ENCODE measurements at regions not wholly inside any gene's neighbourhood (a gene's known extent, or its start where the extent isn't known, plus 50 kb on each side); places are given as distances from the start of the nearest gene placed in this dataset.
"Not testable (repeated sequence)": the region's sequence is repeated elsewhere in the genome, so short reads cannot be mapped to it uniquely, and the experiment has no call there.

DNA sequence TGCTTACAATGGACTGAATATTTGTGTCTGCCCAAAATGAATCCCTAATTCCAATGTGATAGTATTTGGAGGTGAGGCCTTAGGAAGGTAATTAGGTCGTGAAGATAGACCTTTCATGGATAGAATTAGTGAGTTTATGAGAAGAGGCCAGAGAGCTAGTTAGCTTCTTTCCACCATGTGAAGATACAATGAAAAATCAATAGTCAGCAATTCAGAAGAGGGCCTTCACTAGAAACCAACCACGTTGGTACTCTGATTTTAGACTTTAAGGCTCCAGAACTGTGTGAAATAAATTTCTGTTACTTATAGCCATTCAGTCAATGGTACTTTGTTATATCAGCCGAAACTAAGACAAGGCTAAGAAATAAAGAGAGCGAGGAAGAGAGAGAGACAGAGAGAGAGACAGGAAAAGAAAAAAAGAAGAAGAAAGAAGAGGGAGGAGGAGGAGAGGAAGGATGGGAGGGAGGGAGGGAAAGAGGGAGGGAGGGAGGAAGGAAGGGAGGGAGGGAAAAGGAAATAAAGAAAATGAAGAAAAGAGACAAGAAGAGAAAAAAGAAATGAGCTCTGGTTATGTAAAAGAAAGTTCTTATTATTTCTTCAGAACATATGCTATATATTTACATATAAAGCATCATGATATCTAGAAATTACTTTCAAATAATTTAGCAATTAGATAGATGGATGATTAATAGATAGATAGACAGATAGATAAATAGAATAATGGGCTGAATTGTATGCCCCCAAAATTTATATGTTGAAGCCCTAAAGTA lies 1725.3 kb downstream of the EFNA5 start:
- DNase-seq = no peak

- DNase-seq = no peak
Measured at GRCh38 chr5:105940181-105940580, 1730.6 kb downstream of the EFNA5 start.

DNA sequence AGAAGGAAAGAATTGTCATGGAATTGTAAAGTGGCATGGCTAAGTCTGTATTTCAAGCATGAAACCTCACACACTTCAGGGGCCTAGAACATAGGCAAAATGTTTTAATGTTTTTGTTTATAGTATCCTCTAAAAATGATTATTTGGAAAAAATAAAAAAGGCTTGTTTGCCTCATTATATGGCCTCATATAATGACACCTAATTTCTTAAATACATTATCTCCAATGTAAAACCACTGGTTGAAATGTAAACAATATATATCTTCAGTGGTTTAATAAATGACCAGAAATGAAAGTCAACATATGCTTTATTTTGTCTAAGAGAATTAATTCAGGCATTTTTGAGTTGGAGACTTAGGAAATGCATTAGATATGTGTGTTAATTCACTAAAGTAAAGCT lies 1736.6 kb downstream of the EFNA5 start:
- DNase-seq = no peak

- DNase-seq = no peak
Measured at GRCh38 chr5:105931881-105932421, 1738.8 kb downstream of the EFNA5 start.

- no peak for DNase-seq
Measured at GRCh38 chr5:105929858-105930257, 1740.9 kb downstream of the EFNA5 start.

- DNase-seq = no peak
Measured at GRCh38 chr5:105924366-105924765, 1746.4 kb downstream of the EFNA5 start.

GRCh38 chr5:105922574-105922973 lies 1748.2 kb downstream of the EFNA5 start:
- no peak for DNase-seq

GRCh38 chr5:105922080-105922479 lies 1748.7 kb downstream of the EFNA5 start:
- DNase-seq = no peak

GRCh38 chr5:105917189-105917588 lies 1753.5 kb downstream of the EFNA5 start:
- DNase-seq = no peak

GRCh38 chr5:105907016-105907415 lies 1763.7 kb downstream of the EFNA5 start:
- DNase-seq = no peak

- DNase-seq = no peak
Measured at GRCh38 chr5:105905392-105905791, 1765.3 kb downstream of the EFNA5 start.

DNA sequence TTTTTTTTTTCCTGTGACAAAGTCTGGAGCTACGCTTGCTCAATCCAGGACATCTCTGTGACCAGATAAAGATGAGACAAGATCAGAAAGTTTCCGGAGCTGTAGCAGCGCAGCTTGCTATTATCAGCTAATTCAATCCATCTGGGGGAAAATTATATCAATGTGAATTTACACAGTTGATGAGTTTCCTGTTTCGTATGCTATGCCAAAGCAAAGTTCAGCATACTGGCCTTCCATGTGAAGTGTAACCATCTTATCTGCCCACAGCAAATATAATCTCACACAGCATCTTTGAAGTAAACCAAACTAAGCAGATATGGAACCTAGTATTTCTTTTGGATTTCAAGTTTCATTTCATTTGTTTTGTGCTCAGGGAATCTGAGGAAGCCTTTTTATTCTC lies 1767.7 kb downstream of the EFNA5 start:
- no peak for DNase-seq

DNA sequence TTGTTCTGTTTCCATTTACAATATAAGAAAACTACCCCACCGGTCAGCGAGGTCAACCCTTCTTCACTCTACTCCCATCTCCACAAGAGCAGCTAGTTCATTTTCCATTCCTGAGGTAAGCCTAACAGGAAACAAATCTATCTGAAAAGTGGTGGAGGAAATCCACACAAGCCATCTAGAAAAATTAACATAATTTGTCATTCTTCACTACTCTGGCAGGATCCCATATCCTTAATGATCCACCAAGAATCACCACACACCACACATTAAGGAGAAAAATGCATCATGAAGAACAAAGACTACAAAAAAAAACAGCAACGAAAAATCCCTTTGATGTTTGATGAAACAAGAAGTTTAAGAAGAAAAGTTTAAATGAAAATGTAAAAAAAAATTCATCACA lies 1771.0 kb downstream of the EFNA5 start:
- DNase-seq = no peak

DNA sequence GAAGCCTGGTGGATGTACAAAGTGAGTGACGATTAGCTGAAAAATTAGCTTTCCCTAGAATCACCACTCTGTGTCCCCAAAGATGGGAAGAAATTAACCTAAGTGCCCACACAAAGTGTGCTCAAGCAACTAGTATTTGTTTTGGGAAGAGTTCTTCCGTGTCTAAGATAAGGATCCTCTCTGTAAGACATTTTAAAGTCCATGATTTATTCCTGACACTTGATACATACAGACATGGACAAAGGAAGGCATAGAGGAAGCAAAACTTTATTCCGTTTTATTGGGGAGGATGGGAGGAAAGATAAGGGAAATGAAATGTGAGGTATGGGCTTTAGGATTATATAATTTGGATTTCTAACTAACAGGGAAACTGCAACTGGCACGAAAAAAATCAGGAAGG lies 1772.6 kb downstream of the EFNA5 start:
- DNase-seq = no peak

DNA sequence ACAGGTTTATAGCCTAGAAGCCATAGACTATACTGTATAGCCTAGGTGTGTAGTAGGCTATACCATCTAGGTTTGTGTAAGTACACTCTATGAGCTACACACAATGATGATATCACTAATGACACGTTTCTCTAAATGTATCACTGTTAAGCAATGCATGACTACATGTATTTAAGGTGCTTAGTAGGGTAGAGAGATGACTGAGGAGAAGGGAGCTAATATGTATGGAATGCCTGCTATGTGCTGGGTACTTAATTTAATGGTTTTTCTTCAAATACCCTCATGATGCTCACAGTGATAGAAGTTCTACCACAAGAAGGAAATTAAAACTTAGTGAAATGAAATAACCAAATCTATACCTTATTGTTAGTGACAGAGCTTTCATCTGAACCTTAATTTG lies 1785.5 kb downstream of the EFNA5 start:
- DNase-seq = no peak

DNA sequence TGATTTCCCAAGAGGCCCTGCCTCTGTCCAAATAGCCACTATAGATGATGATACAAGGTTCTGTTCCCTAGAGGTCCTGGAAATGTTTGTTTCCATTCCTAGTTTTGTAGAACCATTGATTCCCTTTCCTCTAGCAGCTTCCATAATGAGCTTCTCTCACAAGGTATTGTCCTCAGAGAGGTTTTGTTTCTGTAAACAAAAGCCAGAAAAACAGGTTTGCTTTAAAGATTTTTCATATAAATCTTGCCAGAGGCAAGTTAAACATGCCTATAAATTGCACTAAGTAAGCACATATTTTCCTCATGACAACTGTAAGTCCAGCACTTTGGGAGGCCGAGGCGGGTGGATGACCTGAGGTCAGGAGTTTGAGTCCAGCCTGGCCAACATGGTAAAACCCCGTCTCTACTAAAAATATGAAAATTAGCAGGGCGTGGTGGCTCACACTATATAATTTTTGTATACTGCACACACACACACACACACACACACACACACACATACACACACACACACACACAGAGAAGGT lies 1787.7 kb downstream of the EFNA5 start:
- no peak for DNase-seq

- no peak for DNase-seq
Measured at GRCh38 chr5:105878402-105878801, 1792.3 kb downstream of the EFNA5 start.

- no peak for DNase-seq
Measured at GRCh38 chr5:105877592-105877991, 1793.1 kb downstream of the EFNA5 start.

DNA sequence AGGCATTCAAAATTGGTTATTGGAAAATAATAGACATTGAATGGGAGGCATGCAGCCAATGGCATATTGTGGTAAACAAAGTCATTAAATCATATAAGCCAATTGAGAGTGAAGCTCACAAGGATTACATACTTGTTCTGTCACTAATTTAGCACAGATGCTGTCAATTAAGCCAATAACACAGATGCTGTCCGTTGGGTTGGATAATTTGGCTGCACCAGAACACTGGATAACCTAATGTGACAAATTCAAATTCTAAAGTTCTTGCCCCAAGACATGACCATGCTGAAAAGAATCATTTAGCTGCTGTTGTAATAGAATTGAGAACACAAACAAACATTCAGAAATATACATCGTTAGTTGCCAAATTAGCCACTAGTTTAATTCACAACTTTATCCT lies 1796.4 kb downstream of the EFNA5 start:
- no peak for DNase-seq

- DNase-seq = no peak
Measured at GRCh38 chr5:105872569-105873270, 1798.0 kb downstream of the EFNA5 start.

- no peak for DNase-seq
Measured at GRCh38 chr5:105868038-105868780, 1802.5 kb downstream of the EFNA5 start.

DNA sequence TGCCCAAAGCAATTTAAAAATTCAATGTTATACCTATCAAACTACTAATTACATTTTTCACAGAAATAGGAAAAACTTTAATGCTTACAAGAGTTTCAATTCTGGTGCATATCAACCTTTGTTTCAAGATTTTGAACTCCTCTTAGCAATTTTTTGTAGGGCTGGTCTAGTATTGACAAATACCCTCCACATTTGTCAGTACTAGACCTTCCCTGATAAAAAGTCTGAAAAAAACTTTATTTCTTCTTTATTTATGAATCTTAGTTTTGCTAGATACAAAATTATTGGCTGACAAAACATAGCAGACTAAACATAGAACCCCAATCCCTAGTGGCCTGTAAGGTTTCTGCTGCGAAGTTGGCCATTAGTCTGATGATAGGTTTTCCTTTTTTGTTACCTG lies 1804.9 kb downstream of the EFNA5 start:
- DNase-seq = no peak

- DNase-seq = not testable (repeated sequence)
Measured at GRCh38 chr5:105859350-105859749, 1811.4 kb downstream of the EFNA5 start.
